HG03457 (cell line): ENCODE measurements at regions not wholly inside any gene's neighbourhood (a gene's known extent, or its start where the extent isn't known, plus 50 kb on each side); places are given as distances from the start of the nearest gene placed in this dataset.
"Not testable (repeated sequence)": the region's sequence is repeated elsewhere in the genome, so short reads cannot be mapped to it uniquely, and the experiment has no call there.

Experiments
- ATAC-seq: cut with Tn5 transposase; IDR thresholded peaks from one replicate; pipeline ENCODE4 v1.9.1; 2021; ENCODE audit warnings: moderate number of reproducible peaks; ENCODE audit not compliant: unreplicated experiment

DNA sequence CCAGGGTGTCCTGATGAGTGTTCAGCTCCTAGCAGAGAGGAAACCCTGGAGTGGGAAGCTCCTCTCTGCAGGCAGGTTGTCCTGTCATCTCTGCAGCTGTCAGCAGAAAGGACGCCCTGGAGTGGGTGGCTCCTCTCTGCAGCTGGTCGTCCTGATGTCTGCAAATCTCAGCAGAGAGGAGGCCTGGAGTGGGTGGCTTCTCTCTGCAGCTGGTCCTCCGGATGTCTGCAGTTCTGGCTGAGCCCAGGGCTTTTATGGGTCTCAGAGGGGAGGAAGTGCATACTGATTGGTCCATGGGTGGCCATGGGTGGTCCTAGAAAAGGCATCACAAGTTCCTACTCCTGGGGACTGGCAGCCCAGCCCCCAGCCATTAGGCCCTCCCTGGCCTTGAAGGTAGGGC lies 102.6 kb upstream of the BNIP2 start:
- ATAC-seq: no peak

GRCh38 chr15:59791079-59791478 lies 102.0 kb upstream of the BNIP2 start:
- ATAC-seq: no peak

GRCh38 chr15:59786466-59786865 lies 97.3 kb upstream of the BNIP2 start:
- ATAC-seq: not testable (repeated sequence)

GRCh38 chr15:59785981-59786380 lies 96.9 kb upstream of the BNIP2 start:
- not testable (repeated sequence) for ATAC-seq

DNA sequence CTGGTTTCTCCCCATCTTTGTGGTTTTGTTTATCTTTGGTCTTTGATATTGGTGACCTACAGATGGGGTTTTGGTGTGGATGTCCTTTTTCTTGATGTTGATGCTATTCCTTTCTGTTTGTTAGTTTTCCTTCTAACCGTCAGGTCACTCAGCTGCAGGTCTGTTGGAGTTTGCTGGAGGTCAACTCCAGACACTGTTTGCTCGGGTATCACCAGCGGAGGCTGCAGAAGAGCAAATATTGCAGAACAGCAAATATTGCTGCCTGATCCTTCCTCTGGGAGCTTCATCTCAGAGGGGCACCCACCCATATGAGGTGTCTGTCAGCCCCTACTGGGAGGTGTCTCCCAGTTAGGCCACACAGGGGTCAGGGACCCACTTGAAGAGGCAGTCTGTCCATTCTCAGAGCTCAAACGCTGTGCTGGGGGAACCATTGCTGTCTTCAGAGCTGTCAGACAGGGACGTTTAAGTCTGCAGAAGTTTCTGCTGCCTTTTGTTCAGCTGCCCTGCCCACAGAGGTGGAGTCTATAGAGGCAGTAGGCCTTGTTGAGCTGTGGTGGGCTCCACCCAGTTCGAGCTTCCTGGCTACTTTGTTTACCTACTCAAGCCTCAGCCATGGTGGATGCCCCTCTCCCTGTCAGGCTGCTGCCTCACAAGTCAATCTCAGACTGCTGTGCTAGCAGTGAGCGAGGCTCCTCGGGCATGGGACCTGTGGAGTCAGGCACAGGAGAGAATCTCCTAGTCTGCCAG lies 94.8 kb upstream of the BNIP2 start:
- not testable (repeated sequence) for ATAC-seq

DNA sequence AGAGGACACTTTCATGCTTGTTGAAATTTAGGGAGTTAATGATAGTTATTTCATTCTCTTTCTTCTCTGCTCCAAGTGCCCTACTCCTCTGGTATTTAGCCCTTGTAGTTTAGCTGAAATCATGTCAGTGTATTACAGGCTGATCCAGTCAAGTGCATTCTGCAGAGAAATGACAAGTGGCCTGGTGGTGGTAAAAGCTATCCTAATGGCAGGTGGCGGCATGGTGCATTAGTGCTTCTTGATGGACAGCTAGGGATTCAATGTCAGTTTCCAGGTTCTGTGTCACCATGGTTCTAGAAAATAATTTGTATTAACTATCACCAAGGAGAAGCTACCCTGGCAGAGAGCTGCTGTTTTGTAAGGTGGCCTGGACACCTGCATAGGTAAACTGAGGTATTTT lies 90.0 kb upstream of the BNIP2 start:
- no peak for ATAC-seq

DNA sequence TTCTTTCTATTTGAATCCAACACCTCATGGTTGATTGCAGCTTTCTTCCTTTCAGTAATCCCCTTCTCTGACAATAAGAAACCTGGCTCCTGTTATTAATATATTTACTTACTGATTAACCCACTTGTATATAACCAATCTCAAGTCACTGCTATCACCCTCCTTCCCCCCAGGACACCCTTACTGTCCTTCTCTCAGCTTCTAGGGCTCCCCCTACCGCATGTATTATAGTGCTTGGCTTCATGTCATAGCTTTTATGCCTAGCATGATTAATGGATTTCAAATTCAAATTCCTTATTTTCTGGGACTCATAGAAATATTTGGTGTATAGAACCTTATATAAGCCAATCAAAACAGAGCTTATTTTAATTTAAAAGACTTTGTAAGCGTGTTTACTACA lies 75.7 kb upstream of the BNIP2 start:
- ATAC-seq: no peak

DNA sequence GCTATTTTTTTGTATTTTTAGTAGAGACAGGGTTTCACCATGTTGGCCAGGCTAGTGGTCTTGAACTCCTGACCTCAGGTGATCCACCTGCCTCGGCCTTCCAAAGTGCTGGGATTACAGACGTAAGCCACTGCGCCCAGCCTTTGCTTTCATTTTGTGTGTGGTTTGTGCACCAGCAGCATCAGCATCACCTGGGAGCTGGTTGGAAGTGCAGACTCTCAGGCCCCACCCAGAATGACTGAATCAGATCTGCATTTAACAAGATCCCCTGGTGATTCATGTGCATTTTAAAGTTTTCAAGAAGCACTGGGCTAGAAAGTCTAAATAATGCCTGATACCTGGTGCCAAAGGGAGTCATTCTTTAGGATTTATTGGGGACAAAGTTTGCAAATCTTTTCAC lies 73.4 kb upstream of the BNIP2 start:
- no peak for ATAC-seq

- ATAC-seq: not testable (repeated sequence)
Measured at GRCh38 chr15:59760256-59760655, 71.1 kb upstream of the BNIP2 start.

DNA sequence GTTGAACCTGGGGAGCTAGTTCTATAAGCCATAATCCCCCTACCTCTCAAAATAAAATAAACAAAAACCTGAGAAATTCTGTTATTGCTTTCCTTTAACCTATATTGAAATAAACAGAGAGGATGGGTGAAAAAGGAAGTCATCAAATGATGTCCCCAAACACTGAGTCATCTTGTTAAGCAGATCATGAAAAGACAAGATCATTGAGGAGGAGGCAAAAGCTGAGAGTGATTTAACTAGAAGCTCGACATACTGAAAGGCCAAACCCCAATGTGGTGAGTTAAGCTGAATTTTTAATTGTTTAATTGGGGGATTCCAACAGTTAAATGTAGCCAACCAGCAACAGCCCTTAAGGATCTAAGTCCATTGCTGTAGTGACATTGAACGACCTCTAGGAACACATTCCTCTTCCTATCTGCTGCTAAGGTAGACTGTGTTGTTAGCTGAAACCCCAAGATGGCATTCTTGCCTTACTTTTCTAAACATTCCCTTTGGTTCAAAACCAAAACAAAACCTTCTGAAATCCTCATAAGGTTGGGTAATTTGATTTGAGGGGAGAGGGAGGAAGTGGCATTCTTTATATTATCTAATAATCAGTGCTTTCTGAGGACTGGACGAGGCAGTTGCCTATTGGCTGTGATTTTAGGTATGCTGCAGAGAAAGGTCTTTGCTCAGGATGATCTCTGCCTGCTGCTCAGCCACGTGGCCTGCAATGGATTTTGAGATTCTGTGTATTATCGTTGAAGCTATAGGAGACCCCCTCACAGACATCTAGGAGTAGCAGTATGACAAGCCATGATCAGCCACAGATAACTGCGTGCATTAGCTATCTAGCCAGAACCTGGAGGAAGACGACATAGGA lies 62.7 kb upstream of the BNIP2 start:
- no peak for ATAC-seq

- ATAC-seq: no peak
Measured at GRCh38 chr15:59746777-59747176, 57.7 kb upstream of the BNIP2 start.

DNA sequence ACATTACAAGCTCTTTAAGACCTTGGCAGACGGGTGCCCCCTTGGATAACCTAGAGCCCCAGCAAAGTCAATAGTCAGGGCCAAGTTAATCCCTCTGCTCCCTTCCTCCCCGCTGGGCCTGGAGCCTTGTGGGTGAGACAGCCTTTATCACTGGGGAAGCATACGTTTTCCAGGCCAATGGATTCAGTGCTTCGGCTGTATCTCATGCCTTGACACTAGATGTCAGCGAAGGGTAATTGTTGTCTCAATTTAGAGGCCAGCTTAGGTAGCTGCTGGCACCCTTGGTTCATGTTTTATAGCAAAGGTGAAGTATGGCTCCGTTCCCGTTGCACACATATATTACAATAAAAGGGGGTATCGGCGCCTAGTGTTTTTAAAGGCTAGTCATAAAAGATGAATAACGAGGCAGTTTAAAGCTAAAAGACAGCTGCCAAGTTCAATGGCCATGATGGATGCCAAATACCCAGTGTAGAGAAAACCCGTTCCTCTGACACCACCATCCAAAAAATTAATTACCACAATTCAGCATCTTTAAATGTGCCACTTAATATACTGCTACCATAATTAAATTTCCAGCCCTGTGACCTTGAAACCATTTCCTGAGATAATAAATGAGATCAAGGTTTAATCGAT lies 52.3 kb upstream of the BNIP2 start:
- ATAC-seq: no peak

GRCh38 chr15:59739557-59740186 lies 50.6 kb upstream of the BNIP2 start:
- no peak for ATAC-seq
